ENCODE measurements at regions not wholly inside any gene's neighbourhood (a gene's known extent, or its start where the extent isn't known, plus 50 kb on each side); places are given as distances from the start of the nearest gene placed in this dataset.

GRCh38 chr10:36173364-36173763, 531.3 kb upstream of the FZD8 start:
- TF ChIP-seq CTCF (IDR thresholded peaks at IDR 0.05) (no peak), POLR2A (IDR thresholded peaks at IDR 0.05) (no peak), POLR2AphosphoS5 (IDR thresholded peaks at IDR 0.05) (no peak)
